NT2/D1 (cell line): ENCODE measurements at regions not wholly inside any gene's neighbourhood (a gene's known extent, or its start where the extent isn't known, plus 50 kb on each side); places are given as distances from the start of the nearest gene placed in this dataset.

Experiments used
- DNase-seq: peaks from one replicate; pipeline ENCODE4 v3.0.0-alpha.2; 2011; ENCODE audit warnings: low read depth, low spot score
- H3K27me3 ChIP-seq: 2 replicates; pipeline ENCODE4 v1.6.0; 2011; ENCODE audit warnings: mild to moderate bottlenecking; ENCODE audit not compliant: insufficient read length, insufficient read depth
- H3K36me3 ChIP-seq: 2 replicates; pipeline ENCODE4 v1.6.1; 2011; ENCODE audit warnings: mild to moderate bottlenecking, low read length, mixed read lengths; ENCODE audit not compliant: insufficient read depth, insufficient read length
- H3K4me1 ChIP-seq: 2 replicates; pipeline ENCODE4 v1.5.1; 2011; ENCODE audit not compliant: insufficient read depth, insufficient read length
- H3K4me3 ChIP-seq: 2 replicates; pipeline ENCODE4 v1.5.1; 2011; ENCODE audit warnings: low read depth; ENCODE audit not compliant: insufficient read length
- H3K9ac ChIP-seq: 2 replicates; pipeline ENCODE4 v1.6.0; 2011; ENCODE audit warnings: low read depth; ENCODE audit not compliant: insufficient read length
- H3K9me3 ChIP-seq: 2 replicates; pipeline ENCODE4 v1.5.1; 2011; ENCODE audit warnings: mild to moderate bottlenecking, low read length; ENCODE audit not compliant: insufficient read depth
- SUZ12 ChIP-seq: IDR thresholded peaks from 2 replicates; pipeline ENCODE4 v1.6.1; 2011; ENCODE audit not compliant: insufficient read length, insufficient read depth; ENCODE audit errors: extremely low read depth
- YY1 ChIP-seq: IDR thresholded peaks from 2 replicates; pipeline ENCODE4 v1.6.1; 2011; ENCODE audit not compliant: insufficient read length, insufficient read depth
- ZNF274 ChIP-seq: IDR thresholded peaks from 2 replicates; pipeline ENCODE4 v1.6.1; 2011; ENCODE audit warnings: mild to moderate bottlenecking, low read depth, low read length

DNA sequence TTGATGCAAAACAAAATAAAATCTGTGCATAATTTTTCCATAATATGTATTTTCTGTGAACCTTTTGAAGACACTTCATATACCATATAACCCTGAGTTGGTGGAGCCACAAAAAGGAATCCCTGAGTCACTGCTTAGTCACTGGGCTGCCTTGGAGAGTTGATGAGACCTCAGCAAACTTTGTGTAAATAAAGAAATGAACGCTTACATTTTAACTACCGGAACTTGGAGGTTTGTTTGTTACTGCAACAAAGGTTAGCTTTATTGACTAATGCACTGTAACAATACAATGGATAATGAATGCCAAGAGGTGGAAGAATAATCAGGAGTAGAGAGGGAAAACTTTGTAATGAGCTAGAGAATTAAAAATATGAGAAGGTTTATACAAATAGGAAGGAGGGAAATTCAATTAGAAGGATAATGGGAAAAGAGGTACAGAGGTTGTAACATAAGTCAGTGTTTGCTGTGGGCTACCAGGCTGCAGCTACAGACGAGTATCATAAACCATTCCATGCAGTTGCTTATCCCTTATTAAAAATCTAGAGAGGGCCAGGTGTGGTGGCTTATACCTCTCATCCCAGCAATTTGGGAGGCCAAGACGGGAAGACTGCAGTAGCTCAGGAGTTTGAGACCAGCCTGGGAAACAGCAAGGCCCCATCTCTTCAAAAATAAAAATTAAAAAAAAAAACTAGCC, 1042.1 kb downstream of the TYW1 start:
- no peak for DNase-seq
- Histone ChIP-seq H3K27me3 (peaks cover 2% of the 10 kb centered on the region), H3K4me3 (no peak overlapping the region), H3K4me1 (no peaks in the 10 kb centered on the region), H3K9ac (no peak overlapping the region), H3K36me3 (no peaks in the 10 kb centered on the region), H3K9me3 (no peaks in the 10 kb centered on the region)
- TF ChIP-seq YY1 (no peak), SUZ12 (no peak), ZNF274 (no peak)

DNA sequence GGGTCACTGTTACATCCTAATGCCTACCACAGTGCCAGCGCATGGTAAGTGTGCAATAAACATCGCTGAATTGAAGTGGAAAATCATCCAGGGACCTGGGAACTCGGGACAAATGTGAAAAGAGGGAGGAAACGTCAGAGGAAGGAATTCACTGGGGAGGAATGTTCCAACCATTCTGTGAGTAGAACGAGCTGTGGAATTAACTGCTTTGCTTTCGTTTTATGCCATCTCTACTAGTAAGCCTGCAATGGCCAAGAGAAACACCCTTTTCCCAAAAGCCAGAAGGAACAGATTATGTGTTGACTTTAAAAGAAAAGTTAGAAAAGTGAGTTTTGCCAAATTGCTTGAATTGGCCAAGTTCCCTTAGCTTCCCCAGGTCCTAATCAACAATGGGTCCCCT, 1044.9 kb downstream of the TYW1 start:
- no peaks in the 10 kb centered on the region for H3K9me3 ChIP-seq
- no peak for DNase-seq
- H3K4me3 ChIP-seq: no peak overlapping the region
- peaks cover 2% of the 10 kb centered on the region for H3K27me3 ChIP-seq
- H3K4me1 ChIP-seq: no peaks in the 10 kb centered on the region
- TF ChIP-seq YY1: no peak
- no peak for TF ChIP-seq SUZ12
- no peak for TF ChIP-seq ZNF274
- H3K36me3 ChIP-seq: no peaks in the 10 kb centered on the region
- H3K9ac ChIP-seq: no peak overlapping the region

DNA sequence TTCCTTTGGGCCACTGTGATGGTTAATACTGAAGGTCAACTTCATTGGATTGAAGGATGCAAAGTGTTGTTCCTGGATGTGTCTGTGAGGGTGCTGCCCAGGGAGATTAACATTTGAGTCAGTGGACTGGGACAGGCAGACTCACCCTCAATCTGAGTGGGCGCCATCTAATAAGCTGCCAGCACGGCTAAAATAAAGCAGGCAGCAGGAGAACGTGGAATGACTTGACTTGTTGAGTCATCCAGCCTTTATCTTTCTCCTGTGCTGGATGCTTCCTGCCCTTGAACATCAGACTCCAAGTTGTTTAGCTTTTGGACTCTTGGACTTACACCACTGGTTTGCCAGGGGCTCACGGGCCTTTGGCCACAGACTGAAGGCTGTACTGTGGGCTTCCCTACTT, 1046.9 kb downstream of the TYW1 start:
- Histone ChIP-seq H3K9me3 (0 out of 2 replicates have a peak, but pooled peaks cover 8% of the 10 kb centered on the region), H3K27me3 (peaks cover 2% of the 10 kb centered on the region), H3K9ac (no peak overlapping the region), H3K4me1 (no peaks in the 10 kb centered on the region), H3K4me3 (no peak overlapping the region), H3K36me3 (no peaks in the 10 kb centered on the region)
- no peak for DNase-seq
- TF ChIP-seq ZNF274 (no peak), SUZ12 (no peak), YY1 (no peak)

DNA sequence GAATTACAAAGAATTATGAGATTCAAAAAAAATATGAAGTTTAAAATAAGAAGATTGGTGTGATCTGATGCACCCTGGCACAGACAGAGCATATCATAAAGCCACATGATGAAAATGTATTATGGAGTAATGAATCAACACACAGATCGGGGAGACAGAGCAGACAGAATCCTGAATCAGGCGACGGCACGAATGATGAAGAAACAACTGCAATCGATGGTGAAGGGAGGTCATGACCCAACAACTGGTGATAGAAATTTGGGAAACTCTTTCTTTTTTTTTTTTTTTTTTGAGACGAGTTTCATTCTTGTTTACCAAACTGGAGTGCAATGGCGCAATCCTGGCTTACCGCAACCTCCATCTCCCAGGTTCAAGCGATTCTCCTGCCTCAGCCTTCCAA, 1054.0 kb downstream of the TYW1 start:
- H3K4me3 ChIP-seq: no peak overlapping the region
- H3K9me3 ChIP-seq: 0 out of 2 replicates have a peak, but pooled peaks cover 8% of the 10 kb centered on the region
- H3K36me3 ChIP-seq: no peaks in the 10 kb centered on the region
- TF ChIP-seq ZNF274 (no peak), SUZ12 (no peak), YY1 (no peak)
- DNase-seq: no peak
- H3K9ac ChIP-seq: no peak overlapping the region
- H3K4me1 ChIP-seq: no peaks in the 10 kb centered on the region
- H3K27me3 ChIP-seq: no peaks in the 10 kb centered on the region

DNA sequence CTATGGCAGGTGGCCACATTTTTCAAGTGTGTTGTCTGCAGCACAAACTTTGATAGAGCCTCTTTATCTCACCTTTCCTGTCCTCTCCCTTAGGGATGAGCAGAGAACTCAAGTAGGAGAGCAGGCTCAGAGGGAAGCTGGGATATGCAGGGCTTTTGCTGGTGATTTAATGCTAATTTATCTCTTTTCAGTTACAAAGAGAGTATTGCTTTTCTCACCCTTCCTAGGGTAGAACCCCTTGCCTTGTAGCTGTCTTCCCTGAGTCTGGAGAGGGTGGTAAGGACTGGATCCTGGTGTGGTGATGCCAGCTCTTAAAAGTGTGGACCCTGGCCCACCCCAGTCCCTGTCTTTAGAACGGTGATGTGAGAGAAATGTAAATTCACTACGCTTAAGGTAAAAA, 1061.4 kb downstream of the TYW1 start:
- Histone ChIP-seq H3K9me3 (no peaks in the 10 kb centered on the region), H3K4me1 (no peaks in the 10 kb centered on the region), H3K9ac (no peak overlapping the region), H3K27me3 (no peaks in the 10 kb centered on the region), H3K4me3 (no peak overlapping the region), H3K36me3 (no peaks in the 10 kb centered on the region)
- TF ChIP-seq ZNF274: no peak
- TF ChIP-seq YY1: no peak
- no peak for TF ChIP-seq SUZ12
- peak; percentile 61 for DNase-seq

DNA sequence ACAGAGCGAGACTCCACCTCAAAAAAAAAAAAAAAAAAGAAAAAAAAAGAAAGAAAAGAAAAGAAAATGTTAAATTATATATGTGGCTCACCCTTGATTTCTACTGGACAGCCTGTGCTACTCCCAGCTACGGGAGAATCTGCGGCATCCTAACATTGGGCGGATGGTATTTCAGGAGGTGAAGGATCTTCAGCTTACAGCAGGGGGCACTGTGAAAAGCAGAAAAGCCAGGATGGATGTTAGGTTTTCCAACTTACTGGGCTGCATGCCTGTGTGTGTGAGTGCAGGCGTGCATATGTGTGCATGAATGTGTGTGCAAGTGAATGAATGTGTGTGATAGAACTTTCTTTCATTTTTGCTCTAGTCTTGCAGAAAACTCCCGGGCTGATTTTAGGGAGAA, 1066.5 kb downstream of the TYW1 start:
- no peak overlapping the region for H3K4me3 ChIP-seq

DNA sequence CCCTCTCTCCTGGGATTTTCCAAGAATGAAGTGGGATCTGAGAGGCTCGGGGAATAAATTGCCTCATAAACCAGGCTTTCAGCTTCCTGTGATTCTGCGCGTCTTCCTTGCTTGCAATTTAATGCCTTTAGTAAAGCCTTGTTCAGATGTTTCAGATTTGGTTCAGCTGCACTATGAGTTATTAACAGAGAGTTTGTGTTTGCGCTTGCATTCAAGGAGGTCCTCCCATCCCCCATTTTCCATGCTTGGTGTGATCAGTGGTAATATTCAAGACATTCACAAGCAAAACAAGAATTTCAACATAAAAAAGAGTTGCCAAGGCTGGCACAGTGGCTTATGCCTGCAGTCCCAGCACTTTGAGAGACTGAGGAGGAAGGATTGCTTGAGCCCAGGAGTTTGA, 1068.9 kb downstream of the TYW1 start:
- H3K4me1 ChIP-seq: no peaks in the 10 kb centered on the region
- TF ChIP-seq SUZ12 (no peak), ZNF274 (no peak), YY1 (no peak)
- H3K36me3 ChIP-seq: no peaks in the 10 kb centered on the region
- H3K27me3 ChIP-seq: no peaks in the 10 kb centered on the region
- H3K4me3 ChIP-seq: no peak overlapping the region
- H3K9me3 ChIP-seq: no peaks in the 10 kb centered on the region
- no peak overlapping the region for H3K9ac ChIP-seq
- DNase-seq: no peak

More for the DNA sequence above, 1066.5 kb downstream of the TYW1 start:
- no peaks in the 10 kb centered on the region for H3K36me3 ChIP-seq
- no peaks in the 10 kb centered on the region for H3K4me1 ChIP-seq
- H3K9ac ChIP-seq: no peak overlapping the region
- peak; percentile 36 for DNase-seq
- TF ChIP-seq SUZ12 (no peak), ZNF274 (no peak), YY1 (no peak)
- no peaks in the 10 kb centered on the region for H3K27me3 ChIP-seq
- H3K9me3 ChIP-seq: no peaks in the 10 kb centered on the region
